ENCODE measurements at regions not wholly inside any gene's neighbourhood (a gene's known extent, or its start where the extent isn't known, plus 50 kb on each side); places are given as distances from the start of the nearest gene placed in this dataset.

GRCh38 chr7:133196856-133197612 lies 55.8 kb upstream of the EXOC4 start:
- RAD21 ChIA-PET (ENCODE audit: unreplicated experiment) = no interaction called here
- intact Hi-C loops (cut with micrococcal nuclease; ENCODE audit: unreplicated experiment) (no loop called here), in situ Hi-C loops (cut with MboI) (no loop called here)
- POLR2A ChIA-PET = no interaction called here
- Histone ChIP-seq H4K20me1 (ENCODE audit: control insufficient read depth, insufficient read depth) (no peaks in the 10 kb centered on the region), H3K27ac (ENCODE audit: control insufficient read depth, insufficient read depth) (no peak overlapping the region), H3K36me3 (ENCODE audit: control insufficient read depth in 2 of 2, insufficient read depth in 2 of 2, low read length in 1 of 2) (no peaks in the 10 kb centered on the region), H3K4me1 (ENCODE audit: control insufficient read depth, insufficient read depth, low read length) (no peaks in the 10 kb centered on the region), H3K4me2 (ENCODE audit: control insufficient read depth, insufficient read depth) (no peak overlapping the region), H3K4me3 (no peak overlapping the region), H2AFZ (ENCODE audit: control insufficient read depth, low read depth, low read length) (no peak overlapping the region), H3K9ac (ENCODE audit: control insufficient read depth, insufficient read depth, low read length) (no peak overlapping the region), H3K27me3 (replicated peaks in 1 of 2; ENCODE audit: control insufficient read depth in 2 of 2, insufficient read depth in 2 of 2, low read length in 1 of 2) (0 out of 4 replicates have a peak, but pooled peaks cover 0 to 2% of the 10 kb centered on the region in 2 experiments), H3K79me2 (ENCODE audit: control insufficient read depth, insufficient read depth, low read length) (no peaks in the 10 kb centered on the region), H3K9me3 (replicated peaks; ENCODE audit: control insufficient read depth, insufficient read depth, low read length) (peaks cover 2% of the 10 kb centered on the region; the same call in 2 of the 3 replicates)
- ATAC-seq (no peak), DNase-seq (ENCODE audit: low read depth, low spot score) (no peak), FAIRE-seq (no peak)
- 47% methylated on average over 15 of the region's 15 CpGs for WGBS (ENCODE audit: insufficient coverage, insufficient replicate concordance, low lambda C conversion rate, missing lambda C conversion rate)
- BruUV-seq (replicated peaks) = no TSS peak
- CTCF ChIA-PET = interaction anchor here (1.2 kb wide), 1 partner anchor 11 kb away, joined by 4 read pairs; no protein-coding TSS in a partner anchor
- SMC1A ChIA-PET (ENCODE audit: uncharacterized antibody, unreplicated experiment) = no interaction called here
- TF ChIP-seq MEF2A (IDR thresholded peaks at IDR 0.05; ENCODE audit: insufficient read depth, low read depth, low read length) (no peak), KDM1A (IDR thresholded peaks at IDR 0.05; ENCODE audit: borderline replicate concordance) (no peak), PRDM15 (CRISPR knock-in tag; IDR thresholded peaks at IDR 0.05) (no peak), IRF5 (IDR thresholded peaks at IDR 0.05; ENCODE audit: borderline replicate concordance) (no peak), RCOR1 (conservative IDR thresholded peaks at IDR 0.05; ENCODE audit: low read depth, low read length) (no peak), CEBPB (IDR thresholded peaks at IDR 0.05; ENCODE audit: borderline replicate concordance in 1 of 2, low read depth in 2 of 2, low read length in 2 of 2) (no peak), MYB (IDR thresholded peaks at IDR 0.05; ENCODE audit: borderline replicate concordance, low read depth, low read length) (no peak), ETV6 (conservative IDR thresholded peaks at IDR 0.05 in 1 of 2, IDR thresholded peaks at IDR 0.05 in 1 of 2; ENCODE audit: borderline replicate concordance in 1 of 2, low read depth in 1 of 2) (no peak), POLR2A (IDR thresholded peaks at IDR 0.05; ENCODE audit: low read depth, low read length) (no peak), ATF2 (IDR thresholded peaks at IDR 0.05; ENCODE audit: low read length) (no peak), STAT3 (IDR thresholded peaks at IDR 0.05; ENCODE audit: low read depth, low read length) (no peak), POLR2AphosphoS5 (IDR thresholded peaks at IDR 0.05; ENCODE audit: low read length) (no peak), E2F4 (IDR thresholded peaks at IDR 0.05; ENCODE audit: low read depth, low read length) (no peak), SMAD1 (IDR thresholded peaks at IDR 0.05; ENCODE audit: low read depth, partially characterized antibody) (no peak), RAD21 (IDR thresholded peaks at IDR 0.05; ENCODE audit: insufficient read depth, low read depth, low read length) (no peak), CHD4 (IDR thresholded peaks at IDR 0.05) (no peak), NFYA (IDR thresholded peaks at IDR 0.05; ENCODE audit: borderline replicate concordance, low read depth, low read length) (no peak)

All from GM12878 (cell line).